ENCODE measurements at regions not wholly inside any gene's neighbourhood (a gene's known extent, or its start where the extent isn't known, plus 50 kb on each side); places are given as distances from the start of the nearest gene placed in this dataset.

DNA sequence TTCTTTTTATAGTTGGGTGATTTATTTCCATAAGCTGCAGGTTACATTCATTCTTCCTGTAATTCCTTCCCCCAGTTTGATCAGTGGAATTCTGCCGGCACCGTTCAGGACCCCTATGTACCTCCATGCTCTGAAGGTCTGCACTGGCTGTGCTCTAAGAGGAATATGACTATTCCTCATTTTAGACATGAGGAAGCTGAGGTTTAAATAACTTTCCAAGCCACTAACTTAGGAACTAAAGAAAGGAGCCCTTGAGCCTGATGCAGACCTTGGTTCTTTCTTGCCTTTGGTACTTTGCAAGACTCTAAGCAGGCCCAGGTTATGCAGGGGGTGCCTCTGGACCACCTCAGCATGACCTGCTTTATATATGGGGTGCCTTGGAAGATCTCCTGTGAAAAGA lies 318.5 kb downstream of the QKI start:
- in situ Hi-C loops (cut with MboI; ENCODE audit: low sequenced_read_pairs) (no loop called here), intact Hi-C loops (cut with micrococcal nuclease) (no loop called here), dilution Hi-C loops (cut with HindIII; ENCODE audit: low sequenced_read_pairs, unreplicated experiment) (no loop called here)
- no peak overlapping the region for H3K56ac ChIP-seq (ENCODE audit: extremely low read depth, insufficient read depth, low read length)
- POLR2A ChIA-PET (ENCODE audit: unreplicated experiment) = no interaction called here
- H3K18ac ChIP-seq (ENCODE audit: low read depth, low read length) = no peak overlapping the region
- no peak overlapping the region for H2BK5ac ChIP-seq (ENCODE audit: low read depth, low read length, poor library complexity, severe bottlenecking)
- no peak overlapping the region for H3K23ac ChIP-seq (ENCODE audit: low read depth, low read length)
- no peak overlapping the region for H2BK120ac ChIP-seq (ENCODE audit: low read depth, low read length)
- no peak overlapping the region for H2BK20ac ChIP-seq (ENCODE audit: low read depth, low read length)
- no peak overlapping the region for H4K91ac ChIP-seq (ENCODE audit: insufficient read depth, low read depth, low read length)
- WGBS, 2 experiments (ENCODE audit: extremely low coverage in 2 of 2, insufficient read length in 1 of 2) = no CpG with 5 or more reads among the region's 2 CpGs
- H3K9me1 ChIP-seq (ENCODE audit: insufficient read depth, low read length) = 0 out of 2 replicates have a peak, but pooled peaks cover under 1% of the 10 kb centered on the region
- no peak for DNase-seq
- no peaks in the 10 kb centered on the region for H3K79me1 ChIP-seq (ENCODE audit: low read depth in 1 of 2, low read length in 2 of 2)
- peaks cover 5% of the 10 kb centered on the region for H3K27me3 ChIP-seq (ENCODE audit: control insufficient read depth, insufficient read depth, low read length)
- H2AFZ ChIP-seq (replicated peaks; ENCODE audit: low read length, poor library complexity) = no peak overlapping the region
- H2AK5ac ChIP-seq (ENCODE audit: low read depth, low read length) = no peak overlapping the region
- no peak overlapping the region for H3K4me2 ChIP-seq (ENCODE audit: low read depth, low read length)
- H3K4me1 ChIP-seq (ENCODE audit: control insufficient read depth, insufficient read depth, low read length) = peaks cover under 1% of the 10 kb centered on the region
- no peaks in the 10 kb centered on the region for H3K9me3 ChIP-seq (ENCODE audit: control insufficient read depth, insufficient read depth, low read length)
- H3K9ac ChIP-seq (ENCODE audit: low read depth, low read length) = no peak overlapping the region
- CTCF ChIA-PET = no interaction called here
- ATAC-seq (ENCODE audit: low read depth) = no peak
- H3K4me3 ChIP-seq (ENCODE audit: insufficient read depth, low read depth, low read length) = no peak overlapping the region
- no peak overlapping the region for H2BK15ac ChIP-seq (ENCODE audit: low read depth, low read length)
- H3K4ac ChIP-seq (ENCODE audit: low read depth, low read length) = no peak overlapping the region
- H4K5ac ChIP-seq (ENCODE audit: low read depth, low read length) = no peak overlapping the region
- TF ChIP-seq RAD21 (IDR thresholded peaks at IDR 0.05; ENCODE audit: low read length) (no peak), POLR2A (IDR thresholded peaks at IDR 0.05; ENCODE audit: low read depth, low read length) (no peak), CHD1 (IDR thresholded peaks at IDR 0.05; ENCODE audit: low read depth, low read length) (no peak), SMC3 (IDR thresholded peaks at IDR 0.05; ENCODE audit: low read depth, low read length) (no peak), RFX5 (IDR thresholded peaks at IDR 0.05; ENCODE audit: low read depth, low read length) (no peak), BHLHE40 (IDR thresholded peaks at IDR 0.05; ENCODE audit: low read depth, low read length) (no peak), CEBPB (IDR thresholded peaks at IDR 0.05; ENCODE audit: low read depth, low read length) (no peak), RCOR1 (IDR thresholded peaks at IDR 0.05; ENCODE audit: insufficient replicate concordance, low read length) (no peak), MAFK (IDR thresholded peaks at IDR 0.05; ENCODE audit: low read depth, low read length) (no peak), FOS (IDR thresholded peaks at IDR 0.05; ENCODE audit: low read depth, low read length) (no peak), MXI1 (IDR thresholded peaks at IDR 0.05; ENCODE audit: borderline replicate concordance, low read depth, low read length) (no peak), NFE2L2 (IDR thresholded peaks at IDR 0.05; ENCODE audit: low read depth, low read length) (no peak), USF2 (IDR thresholded peaks at IDR 0.05; ENCODE audit: low read depth, low read length) (no peak), CTCF (conservative IDR thresholded peaks at IDR 0.05; ENCODE audit: low read depth, low read length) (no peak), MAZ (IDR thresholded peaks at IDR 0.05; ENCODE audit: borderline replicate concordance, low read depth, low read length) (no peak)
- TF ChIP-seq, protein P1, sequence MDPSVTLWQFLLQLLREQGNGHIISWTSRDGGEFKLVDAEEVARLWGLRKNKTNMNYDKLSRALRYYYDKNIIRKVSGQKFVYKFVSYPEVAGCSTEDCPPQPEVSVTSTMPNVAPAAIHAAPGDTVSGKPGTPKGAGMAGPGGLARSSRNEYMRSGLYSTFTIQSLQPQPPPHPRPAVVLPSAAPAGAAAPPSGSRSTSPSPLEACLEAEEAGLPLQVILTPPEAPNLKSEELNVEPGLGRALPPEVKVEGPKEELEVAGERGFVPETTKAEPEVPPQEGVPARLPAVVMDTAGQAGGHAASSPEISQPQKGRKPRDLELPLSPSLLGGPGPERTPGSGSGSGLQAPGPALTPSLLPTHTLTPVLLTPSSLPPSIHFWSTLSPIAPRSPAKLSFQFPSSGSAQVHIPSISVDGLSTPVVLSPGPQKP (IDR thresholded peaks at IDR 0.05; ENCODE audit: borderline replicate concordance, low read depth, low read length) = no peak
- BruUV-seq (replicated peaks) = no TSS peak
- H4K20me1 ChIP-seq (ENCODE audit: insufficient read depth, low read length) = no peaks in the 10 kb centered on the region
- H3K27ac ChIP-seq (ENCODE audit: insufficient read depth, low read length) = no peak overlapping the region
- no peaks in the 10 kb centered on the region for H3K36me3 ChIP-seq (ENCODE audit: control insufficient read depth, insufficient read depth, low read length)
- H3K14ac ChIP-seq (replicated peaks; ENCODE audit: low read depth, low read length) = no peak overlapping the region
- no peak overlapping the region for H2AK9ac ChIP-seq (replicated peaks; ENCODE audit: low read depth, low read length, poor library complexity)
- no peak overlapping the region for H4K8ac ChIP-seq (ENCODE audit: low read depth in 2 of 2, low read length in 2 of 2)

All from IMR-90 (cell line).